IPS-NIHi11 (cell line): ENCODE measurements at regions not wholly inside any gene's neighbourhood (a gene's known extent, or its start where the extent isn't known, plus 50 kb on each side); places are given as distances from the start of the nearest gene placed in this dataset.

Source experiments
- DNase-seq: peaks from one replicate; pipeline ENCODE4 v3.0.0; 2012; ENCODE audit warnings: mixed read lengths, low spot score

- DNase-seq = no peak
These were observed 158.6 kb upstream of the CNTN5 start for GRCh38 chr11:98862169-98862568.

GRCh38 chr11:98871690-98872089 lies 149.1 kb upstream of the CNTN5 start:
- DNase-seq = no peak

GRCh38 chr11:98874050-98874449 lies 146.7 kb upstream of the CNTN5 start:
- no peak for DNase-seq

GRCh38 chr11:98895936-98896335 lies 124.8 kb upstream of the CNTN5 start:
- DNase-seq = no peak

- peak; percentile 53 for DNase-seq
These were observed 79.8 kb upstream of the CNTN5 start for GRCh38 chr11:98940913-98941312.

- no peak for DNase-seq
These were observed 76.3 kb upstream of the CNTN5 start for GRCh38 chr11:98944461-98944860.

GRCh38 chr11:98952107-98952506 lies 68.6 kb upstream of the CNTN5 start:
- DNase-seq = no peak

GRCh38 chr11:98955551-98955950 lies 65.2 kb upstream of the CNTN5 start:
- DNase-seq = no peak

GRCh38 chr11:98964146-98964545 lies 56.6 kb upstream of the CNTN5 start:
- DNase-seq = no peak

GRCh38 chr11:98965358-98965757 lies 55.4 kb upstream of the CNTN5 start:
- no peak for DNase-seq

- DNase-seq = no peak
These were observed 55.0 kb upstream of the CNTN5 start for GRCh38 chr11:98965775-98966174.

GRCh38 chr11:98967005-98967404 lies 53.7 kb upstream of the CNTN5 start:
- no peak for DNase-seq
